ENCODE measurements at regions not wholly inside any gene's neighbourhood (a gene's known extent, or its start where the extent isn't known, plus 50 kb on each side); places are given as distances from the start of the nearest gene placed in this dataset.

- Histone ChIP-seq H3K27ac (ENCODE audit: low read depth, low read length) (no peak overlapping the region), H3K9me3 (ENCODE audit: control insufficient read depth, insufficient read depth, low read length) (no peaks in the 10 kb centered on the region), H3K9me2 (replicated peaks; ENCODE audit: control insufficient read depth, low read length) (no peaks in the 10 kb centered on the region), H3K36me3 (ENCODE audit: control insufficient read depth, low read length) (no peaks in the 10 kb centered on the region), H3K4me3 (ENCODE audit: low read length) (no peak overlapping the region), H4K20me1 (ENCODE audit: control insufficient read depth, insufficient read depth, low read depth, low read length) (no peaks in the 10 kb centered on the region), H3K4me1 (ENCODE audit: control insufficient read depth, low read length) (no peaks in the 10 kb centered on the region; the same call in 1 of the 2 replicates), H3K27me3 (ENCODE audit: control insufficient read depth, low read length) (no peaks in the 10 kb centered on the region), H3K4me2 (ENCODE audit: low read length) (no peak overlapping the region), H3K79me2 (ENCODE audit: control insufficient read depth, low read length) (no peaks in the 10 kb centered on the region), H3F3A (ENCODE audit: control insufficient read depth, insufficient read depth) (no peaks in the 10 kb centered on the region)
- TF ChIP-seq EZH2phosphoT487 (IDR thresholded peaks at IDR 0.05; ENCODE audit: borderline replicate concordance, low read length) (no peak), CTCF (IDR thresholded peaks at IDR 0.05; ENCODE audit: low read depth, low read length, poor library complexity, severe bottlenecking) (no peak)
These were observed 287.4 kb upstream of the RUNX1 start for GRCh38 chr21:35336534-35336933.

- Histone ChIP-seq H3K27me3 (ENCODE audit: control insufficient read depth, low read length) (no peaks in the 10 kb centered on the region), H3K9me3 (ENCODE audit: control insufficient read depth, insufficient read depth, low read length) (no peaks in the 10 kb centered on the region), H3F3A (ENCODE audit: control insufficient read depth, insufficient read depth) (no peaks in the 10 kb centered on the region), H3K79me2 (ENCODE audit: control insufficient read depth, low read length) (no peaks in the 10 kb centered on the region), H3K4me2 (ENCODE audit: low read length) (no peak overlapping the region), H3K36me3 (ENCODE audit: control insufficient read depth, low read length) (no peaks in the 10 kb centered on the region), H4K20me1 (ENCODE audit: control insufficient read depth, insufficient read depth, low read depth, low read length) (no peaks in the 10 kb centered on the region), H3K27ac (ENCODE audit: low read depth, low read length) (no peak overlapping the region), H3K4me3 (ENCODE audit: low read length) (no peak overlapping the region), H3K4me1 (ENCODE audit: control insufficient read depth, low read length) (no peaks in the 10 kb centered on the region), H3K9me2 (replicated peaks; ENCODE audit: control insufficient read depth, low read length) (no peaks in the 10 kb centered on the region)
- TF ChIP-seq CTCF (IDR thresholded peaks at IDR 0.05; ENCODE audit: low read depth, low read length, poor library complexity, severe bottlenecking) (no peak), EZH2phosphoT487 (IDR thresholded peaks at IDR 0.05; ENCODE audit: borderline replicate concordance, low read length) (no peak)
These were observed 286.9 kb upstream of the RUNX1 start for GRCh38 chr21:35335951-35336446.

- Histone ChIP-seq H3F3A (ENCODE audit: control insufficient read depth, insufficient read depth) (no peaks in the 10 kb centered on the region), H3K27ac (ENCODE audit: low read depth, low read length) (no peak overlapping the region), H3K27me3 (ENCODE audit: control insufficient read depth, low read length) (no peaks in the 10 kb centered on the region), H3K4me3 (ENCODE audit: low read length) (no peak overlapping the region), H3K9me3 (ENCODE audit: control insufficient read depth, insufficient read depth, low read length) (no peaks in the 10 kb centered on the region), H3K4me2 (ENCODE audit: low read length) (no peak overlapping the region), H3K36me3 (ENCODE audit: control insufficient read depth, low read length) (no peaks in the 10 kb centered on the region), H3K4me1 (ENCODE audit: control insufficient read depth, low read length) (no peaks in the 10 kb centered on the region), H3K79me2 (ENCODE audit: control insufficient read depth, low read length) (no peaks in the 10 kb centered on the region), H4K20me1 (ENCODE audit: control insufficient read depth, insufficient read depth, low read depth, low read length) (no peaks in the 10 kb centered on the region), H3K9me2 (replicated peaks; ENCODE audit: control insufficient read depth, low read length) (no peaks in the 10 kb centered on the region)
- TF ChIP-seq CTCF (IDR thresholded peaks at IDR 0.05; ENCODE audit: low read depth, low read length, poor library complexity, severe bottlenecking): no peak
- TF ChIP-seq EZH2phosphoT487 (IDR thresholded peaks at IDR 0.05; ENCODE audit: borderline replicate concordance, low read length): no peak
These were observed 284.9 kb upstream of the RUNX1 start for GRCh38 chr21:35333831-35334618.

Measured in DOHH2 (cell line).